RWPE2 (cell line): ENCODE measurements at regions not wholly inside any gene's neighbourhood (a gene's known extent, or its start where the extent isn't known, plus 50 kb on each side); places are given as distances from the start of the nearest gene placed in this dataset.

ENCODE experiments used
- ATAC-seq: fragments of 200-7000 bp; cut with Tn5 transposase; 3 replicates; pipeline ENCODE4 v1.9.1; 2021; ENCODE audit warnings: low read depth
- DNase-seq: peaks from one replicate; pipeline ENCODE4 v3.0.0-alpha.2; 2020; ENCODE audit warnings: low spot score
- H3K27ac ChIP-seq: fragments of 450-650 bp; 2 replicates; pipeline ENCODE4 v1.5.1; 2017; ENCODE audit warnings: mild to moderate bottlenecking; ENCODE audit not compliant: poor library complexity, severe bottlenecking
- H3K27me3 ChIP-seq: fragments of 250-450 bp; sonication (Bioruptor Pico); 2 replicates; pipeline ENCODE4 v1.5.1; 2021; ENCODE audit warnings: mild to moderate bottlenecking, moderate library complexity; ENCODE audit not compliant: insufficient read depth, poor library complexity, severe bottlenecking
- H3K36me3 ChIP-seq: fragments of 250-450 bp; sonication (Bioruptor Pico); 2 replicates; pipeline ENCODE4 v1.5.1; 2020; ENCODE audit warnings: low read depth, mild to moderate bottlenecking, moderate library complexity
- H3K4me1 ChIP-seq: fragments of 250-450 bp; sonication (Bioruptor Pico); 2 replicates; pipeline ENCODE4 v1.5.1; 2021; ENCODE audit warnings: mild to moderate bottlenecking, moderate library complexity; ENCODE audit not compliant: insufficient read depth, poor library complexity, severe bottlenecking
- H3K4me3 ChIP-seq: fragments of 250-450 bp; sonication (Bioruptor Pico); 2 replicates; pipeline ENCODE4 v1.5.1; 2021; ENCODE audit warnings: mild to moderate bottlenecking, moderate library complexity; ENCODE audit not compliant: severe bottlenecking
- H3K9me3 ChIP-seq: fragments of 250-450 bp; sonication (Bioruptor Pico); 2 replicates; pipeline ENCODE4 v1.5.1; 2021; ENCODE audit warnings: mild to moderate bottlenecking, moderate library complexity; ENCODE audit not compliant: severe bottlenecking
- TF ChIP-seq, protein P1 (sequence below): fragments of 450-650 bp; IDR thresholded peaks from one replicate; pipeline ENCODE4 v1.5.1; 2017; ENCODE audit warnings: mild to moderate bottlenecking, moderate library complexity; ENCODE audit not compliant: poor library complexity, severe bottlenecking

DNA sequence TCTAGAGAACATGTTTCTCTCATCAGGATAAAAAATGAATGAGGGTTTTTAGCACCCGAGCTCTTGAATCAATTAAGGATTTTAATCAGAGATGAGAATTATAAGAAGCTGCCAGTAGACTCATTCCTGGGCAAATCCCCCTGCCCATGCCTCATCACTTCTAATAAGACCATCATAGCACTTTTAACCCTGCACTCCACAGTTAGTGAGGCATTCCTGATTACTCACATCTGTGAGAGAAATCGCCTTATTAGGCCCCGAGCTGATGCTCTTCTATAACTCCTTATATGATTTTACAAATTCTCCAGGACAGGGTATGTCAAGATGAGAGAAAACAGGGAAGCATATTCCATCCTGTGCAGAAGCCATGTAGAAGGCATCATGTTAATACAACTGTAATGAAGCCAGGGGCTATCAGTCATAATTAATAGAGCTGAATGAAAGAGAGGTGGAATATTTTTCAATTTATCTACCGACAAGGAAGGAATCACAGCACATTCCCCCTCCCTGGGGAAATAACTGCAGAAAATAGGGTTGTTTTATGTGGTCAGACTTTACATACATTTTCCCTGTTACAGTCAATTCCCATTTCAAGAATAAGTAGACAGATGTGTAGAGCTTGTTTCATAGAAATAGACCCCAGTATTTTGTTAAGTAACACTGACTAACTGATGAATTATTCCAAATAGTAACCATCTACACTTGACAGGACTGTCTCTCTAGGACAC is 272.7 kb downstream of the HHIPL2 start:
- Histone ChIP-seq H3K4me3 (no peak overlapping the region), H3K27me3 (no peaks in the 10 kb centered on the region)
- no peak for DNase-seq

DNA sequence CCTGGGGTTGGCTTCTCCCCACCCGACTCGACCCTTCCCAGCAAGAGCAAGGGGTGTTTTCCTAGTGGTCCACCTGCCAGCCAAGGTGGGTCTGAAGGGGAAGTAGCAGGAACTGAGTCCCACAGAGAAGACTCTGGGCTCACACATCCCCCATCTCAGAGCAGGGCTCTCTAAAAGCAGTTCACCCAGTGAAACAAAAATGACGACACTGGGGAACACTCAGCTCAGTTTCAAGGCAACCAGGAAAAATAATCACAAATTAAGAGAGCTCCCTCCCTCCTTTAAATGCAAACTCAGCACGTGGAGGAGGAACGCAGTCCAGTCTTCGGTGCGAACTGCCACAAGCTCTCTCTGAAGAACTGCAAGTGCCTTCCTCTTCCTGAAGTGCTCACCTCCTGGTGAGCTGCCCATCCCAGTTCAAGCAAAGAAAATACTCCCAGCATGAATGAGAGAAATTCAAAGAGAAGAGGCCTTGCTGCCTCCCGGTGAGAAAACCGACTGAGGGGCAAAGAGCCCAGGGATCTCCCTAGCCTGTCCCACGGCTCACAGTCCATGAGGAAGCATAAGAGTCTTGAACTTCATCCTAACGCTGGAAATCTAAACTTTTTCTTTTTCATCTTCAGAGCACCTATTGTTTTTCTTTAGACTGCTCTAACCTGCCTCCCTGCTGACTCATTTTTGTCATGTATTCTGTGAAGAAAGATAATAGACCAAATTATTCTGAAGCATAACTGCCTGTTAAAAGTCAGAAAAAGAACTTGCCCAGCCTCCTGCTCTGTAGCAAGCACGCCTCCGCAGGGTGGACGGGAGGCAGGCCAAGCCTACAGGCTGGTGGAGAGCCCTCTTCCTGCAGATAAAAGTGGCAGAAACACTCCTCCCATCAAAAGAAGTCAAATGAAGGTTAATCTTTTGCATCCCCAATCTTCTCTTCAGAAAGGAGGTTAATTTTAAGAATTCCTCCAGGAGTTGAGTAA is 281.4 kb downstream of the HHIPL2 start:
- TF ChIP-seq, protein P1, sequence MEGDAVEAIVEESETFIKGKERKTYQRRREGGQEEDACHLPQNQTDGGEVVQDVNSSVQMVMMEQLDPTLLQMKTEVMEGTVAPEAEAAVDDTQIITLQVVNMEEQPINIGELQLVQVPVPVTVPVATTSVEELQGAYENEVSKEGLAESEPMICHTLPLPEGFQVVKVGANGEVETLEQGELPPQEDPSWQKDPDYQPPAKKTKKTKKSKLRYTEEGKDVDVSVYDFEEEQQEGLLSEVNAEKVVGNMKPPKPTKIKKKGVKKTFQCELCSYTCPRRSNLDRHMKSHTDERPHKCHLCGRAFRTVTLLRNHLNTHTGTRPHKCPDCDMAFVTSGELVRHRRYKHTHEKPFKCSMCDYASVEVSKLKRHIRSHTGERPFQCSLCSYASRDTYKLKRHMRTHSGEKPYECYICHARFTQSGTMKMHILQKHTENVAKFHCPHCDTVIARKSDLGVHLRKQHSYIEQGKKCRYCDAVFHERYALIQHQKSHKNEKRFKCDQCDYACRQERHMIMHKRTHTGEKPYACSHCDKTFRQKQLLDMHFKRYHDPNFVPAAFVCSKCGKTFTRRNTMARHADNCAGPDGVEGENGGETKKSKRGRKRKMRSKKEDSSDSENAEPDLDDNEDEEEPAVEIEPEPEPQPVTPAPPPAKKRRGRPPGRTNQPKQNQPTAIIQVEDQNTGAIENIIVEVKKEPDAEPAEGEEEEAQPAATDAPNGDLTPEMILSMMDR, result no peak
- Histone ChIP-seq H3K9me3 (no peaks in the 10 kb centered on the region), H3K27ac (no peak overlapping the region), H3K36me3 (no peaks in the 10 kb centered on the region), H3K4me1 (no peaks in the 10 kb centered on the region), H3K4me3 (no peak overlapping the region), H3K27me3 (no peaks in the 10 kb centered on the region)
- ATAC-seq (no peak), DNase-seq (no peak)

More for the DNA sequence above, 272.7 kb downstream of the HHIPL2 start:
- Histone ChIP-seq H3K36me3 (no peaks in the 10 kb centered on the region), H3K9me3 (no peaks in the 10 kb centered on the region), H3K27ac (no peak overlapping the region), H3K4me1 (no peaks in the 10 kb centered on the region)
- ATAC-seq, result no peak
- TF ChIP-seq, protein P1, result no peak

DNA sequence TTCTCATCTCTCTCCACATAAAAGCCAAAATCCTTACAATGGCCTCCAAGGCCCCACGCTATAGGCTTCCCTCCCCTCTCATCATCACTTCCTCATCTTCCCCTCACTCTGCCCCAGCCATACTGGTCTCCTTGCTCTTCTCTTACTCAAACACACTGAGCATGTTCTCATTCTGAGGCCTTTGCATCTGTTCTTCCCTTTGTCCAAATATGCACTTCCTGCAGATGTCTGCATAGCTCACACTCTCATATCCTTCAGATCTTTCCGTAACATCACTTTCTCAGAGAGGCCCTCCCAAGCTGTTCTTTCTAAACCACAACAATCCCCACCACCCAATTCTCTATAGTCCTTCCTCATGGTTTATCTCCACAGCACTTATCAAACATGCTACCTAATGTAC is 284.1 kb downstream of the HHIPL2 start:
- H3K27ac ChIP-seq, result no peak overlapping the region
- no peaks in the 10 kb centered on the region for H3K4me1 ChIP-seq
- no peak for ATAC-seq
- no peaks in the 10 kb centered on the region for H3K36me3 ChIP-seq
- no peak for DNase-seq
- H3K27me3 ChIP-seq, result no peaks in the 10 kb centered on the region
- TF ChIP-seq, protein P1, result no peak
- no peaks in the 10 kb centered on the region for H3K9me3 ChIP-seq
- H3K4me3 ChIP-seq, result no peak overlapping the region

DNA sequence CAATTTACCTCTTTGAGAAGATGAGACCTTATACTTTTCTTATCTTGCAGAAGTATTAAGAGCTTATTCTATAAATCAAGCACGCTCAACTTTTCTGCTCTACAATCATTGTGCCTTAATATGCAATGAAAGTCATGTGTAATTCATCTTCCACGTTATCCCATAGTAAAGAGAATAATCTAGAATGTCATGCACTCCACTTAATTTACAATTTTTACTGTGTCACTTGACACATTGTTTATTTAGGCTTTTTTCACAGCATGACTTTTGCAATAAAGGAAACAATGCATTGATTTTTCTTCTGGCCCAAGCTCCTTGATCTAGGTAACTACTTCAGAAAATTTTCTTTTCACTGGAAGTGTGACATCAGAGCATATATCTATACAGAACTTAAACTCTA is 290.9 kb downstream of the HHIPL2 start:
- Histone ChIP-seq H3K36me3 (no peaks in the 10 kb centered on the region), H3K27me3 (no peaks in the 10 kb centered on the region), H3K27ac (no peak overlapping the region), H3K9me3 (no peaks in the 10 kb centered on the region), H3K4me3 (no peak overlapping the region), H3K4me1 (no peaks in the 10 kb centered on the region)
- DNase-seq (no peak), ATAC-seq (no peak)
- TF ChIP-seq, protein P1, result no peak
